ENCODE measurements at regions not wholly inside any gene's neighbourhood (a gene's known extent, or its start where the extent isn't known, plus 50 kb on each side); places are given as distances from the start of the nearest gene placed in this dataset.
"Not testable (repeated sequence)": the region's sequence is repeated elsewhere in the genome, so short reads cannot be mapped to it uniquely, and the experiment has no call there.

- no peaks in the 10 kb centered on the region for H3K36me3 Mint-ChIP-seq (ENCODE audit: low read depth, unreplicated experiment)
- H3K9me3 ChIP-seq (ENCODE audit: insufficient read depth, low read depth, low read length), result peaks cover 3% of the 10 kb centered on the region
- TF ChIP-seq CTCF (IDR thresholded peaks at IDR 0.05; ENCODE audit: insufficient read depth, low read depth, low read length) (no peak), EZH2 (IDR thresholded peaks at IDR 0.05; ENCODE audit: insufficient read depth, low read length) (no peak)
These were observed 172.6 kb downstream of the GOLGA6L6 start for GRCh38 chr15:20368974-20369373.

GRCh38 chr15:20367093-20367492, 174.5 kb downstream of the GOLGA6L6 start:
- Histone ChIP-seq H3K9me3 (ENCODE audit: insufficient read depth, low read depth, low read length) (peaks cover 3% of the 10 kb centered on the region), H4K20me1 (ENCODE audit: insufficient read depth, low read length) (no peaks in the 10 kb centered on the region), H3K36me3 (ENCODE audit: insufficient read depth, low read length) (no peaks in the 10 kb centered on the region), H3K79me2 (ENCODE audit: insufficient read depth, low read length) (no peaks in the 10 kb centered on the region), H3K4me2 (ENCODE audit: low read length) (no peak overlapping the region), H3K27ac (ENCODE audit: low read depth, low read length) (no peak overlapping the region), H3K4me3 (ENCODE audit: insufficient read depth, low read depth, low read length) (no peak overlapping the region), H3K9ac (ENCODE audit: low read length) (no peak overlapping the region), H3K4me1 (ENCODE audit: insufficient read depth, low read length) (no peaks in the 10 kb centered on the region), H2AFZ (ENCODE audit: low read depth, low read length) (no peak overlapping the region), H3K27me3 (ENCODE audit: insufficient read depth, low read length) (no peaks in the 10 kb centered on the region)
- Mint-ChIP-seq H3K9me3 (ENCODE audit: unreplicated experiment) (no peaks in the 10 kb centered on the region), H3K36me3 (ENCODE audit: low read depth, unreplicated experiment) (no peaks in the 10 kb centered on the region), H3K4me1 (ENCODE audit: low read depth, unreplicated experiment) (no peaks in the 10 kb centered on the region), H3K4me3 (ENCODE audit: unreplicated experiment) (no peak overlapping the region), H3K27me3 (ENCODE audit: low read depth, unreplicated experiment) (no peaks in the 10 kb centered on the region), H3K27ac (ENCODE audit: unreplicated experiment) (no peak overlapping the region)
- FAIRE-seq (no peak), DNase-seq (ENCODE audit: low read depth) (no peak)
- TF ChIP-seq CTCF (IDR thresholded peaks at IDR 0.05; ENCODE audit: insufficient read depth, low read depth, low read length), result no peak
- TF ChIP-seq EZH2 (IDR thresholded peaks at IDR 0.05; ENCODE audit: insufficient read depth, low read length), result no peak

More at GRCh38 chr15:20368974-20369373, 172.6 kb downstream of the GOLGA6L6 start:
- no peaks in the 10 kb centered on the region for H3K4me1 ChIP-seq (ENCODE audit: insufficient read depth, low read length)
- no peak overlapping the region for H3K4me2 ChIP-seq (ENCODE audit: low read length)
- DNase-seq (ENCODE audit: low read depth) (no peak), FAIRE-seq (no peak)
- Mint-ChIP-seq H3K4me1 (ENCODE audit: low read depth, unreplicated experiment) (no peaks in the 10 kb centered on the region), H3K9me3 (ENCODE audit: unreplicated experiment) (no peaks in the 10 kb centered on the region), H3K4me3 (ENCODE audit: unreplicated experiment) (no peak overlapping the region), H3K27ac (ENCODE audit: unreplicated experiment) (no peak overlapping the region), H3K27me3 (ENCODE audit: low read depth, unreplicated experiment) (no peaks in the 10 kb centered on the region)
- H3K27ac ChIP-seq (ENCODE audit: low read depth, low read length), result no peak overlapping the region
- no peak overlapping the region for H2AFZ ChIP-seq (ENCODE audit: low read depth, low read length)
- no peaks in the 10 kb centered on the region for H4K20me1 ChIP-seq (ENCODE audit: insufficient read depth, low read length)
- no peaks in the 10 kb centered on the region for H3K36me3 ChIP-seq (ENCODE audit: insufficient read depth, low read length)
- H3K79me2 ChIP-seq (ENCODE audit: insufficient read depth, low read length), result no peaks in the 10 kb centered on the region
- H3K27me3 ChIP-seq (ENCODE audit: insufficient read depth, low read length), result no peaks in the 10 kb centered on the region
- no peak overlapping the region for H3K9ac ChIP-seq (ENCODE audit: low read length)
- no peak overlapping the region for H3K4me3 ChIP-seq (ENCODE audit: insufficient read depth, low read depth, low read length)

DNA sequence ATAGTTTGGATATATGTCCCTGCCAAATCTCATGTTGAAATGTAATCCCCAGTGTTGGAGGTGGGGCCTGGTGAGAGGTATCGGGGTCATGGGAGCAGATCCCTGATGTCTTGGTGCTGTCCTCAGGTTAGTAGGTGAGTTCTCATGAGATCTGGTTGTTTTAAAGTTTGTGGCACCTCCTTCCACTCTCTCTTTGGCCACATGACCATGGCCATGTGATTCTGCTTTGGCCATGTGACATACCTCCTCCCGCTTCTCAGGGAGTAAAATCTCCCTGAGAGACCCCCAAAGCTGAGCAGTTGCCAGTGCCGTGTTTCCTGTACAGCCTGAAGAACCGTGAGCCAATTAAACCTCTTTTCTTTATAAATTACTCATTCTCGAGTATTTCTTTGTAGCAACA, 178.0 kb downstream of the GOLGA6L6 start:
- not testable (repeated sequence) for H3K4me3 ChIP-seq (ENCODE audit: insufficient read depth, low read depth, low read length); H3K36me3 Mint-ChIP-seq (ENCODE audit: low read depth, unreplicated experiment); H3K36me3 ChIP-seq (ENCODE audit: insufficient read depth, low read length); H3K27ac ChIP-seq (ENCODE audit: low read depth, low read length); DNase-seq (ENCODE audit: low read depth); H3K79me2 ChIP-seq (ENCODE audit: insufficient read depth, low read length); H3K9me3 ChIP-seq (ENCODE audit: insufficient read depth, low read depth, low read length); H3K4me1 Mint-ChIP-seq (ENCODE audit: low read depth, unreplicated experiment); H3K4me3 Mint-ChIP-seq (ENCODE audit: unreplicated experiment); H3K27ac Mint-ChIP-seq (ENCODE audit: unreplicated experiment); H3K9me3 Mint-ChIP-seq (ENCODE audit: unreplicated experiment); H2AFZ ChIP-seq (ENCODE audit: low read depth, low read length); H3K4me1 ChIP-seq (ENCODE audit: insufficient read depth, low read length); H3K27me3 ChIP-seq (ENCODE audit: insufficient read depth, low read length); H4K20me1 ChIP-seq (ENCODE audit: insufficient read depth, low read length); H3K27me3 Mint-ChIP-seq (ENCODE audit: low read depth, unreplicated experiment); H3K9ac ChIP-seq (ENCODE audit: low read length); H3K4me2 ChIP-seq (ENCODE audit: low read length); FAIRE-seq
